ENCODE measurements at regions not wholly inside any gene's neighbourhood (a gene's known extent, or its start where the extent isn't known, plus 50 kb on each side); places are given as distances from the start of the nearest gene placed in this dataset.

- intact Hi-C loops (cut with micrococcal nuclease; ENCODE audit: unreplicated experiment) = no loop called here
- Histone ChIP-seq H3K4me3 (ENCODE audit: low read depth, low read length, poor library complexity, severe bottlenecking) (no peak overlapping the region), H3K36me3 (ENCODE audit: insufficient read depth, low read length, poor library complexity, severe bottlenecking) (no peaks in the 10 kb centered on the region), H3K27me3 (replicated peaks; ENCODE audit: insufficient read depth, low read depth, low read length, poor library complexity) (no peaks in the 10 kb centered on the region), H3K9me3 (ENCODE audit: low read depth, low read length, poor library complexity, severe bottlenecking) (no peaks in the 10 kb centered on the region), H3K4me1 (ENCODE audit: insufficient read depth, low read length, poor library complexity, severe bottlenecking) (no peaks in the 10 kb centered on the region), H3K27ac (ENCODE audit: low read depth, low read length, poor library complexity, severe bottlenecking) (no peak overlapping the region)
- DNase-seq (ENCODE audit: low spot score) = no peak
- CTCF ChIA-PET = no interaction called here
- no TSS peak for BruUV-seq (replicated peaks)
- no peak for TF ChIP-seq CTCF (conservative IDR thresholded peaks at IDR 0.05; ENCODE audit: low read depth, low read length)
- no peak for TF ChIP-seq EZH2 (IDR thresholded peaks at IDR 0.05; ENCODE audit: borderline replicate concordance, low read depth, low read length, poor library complexity, severe bottlenecking)
- POLR2A ChIA-PET (ENCODE audit: low non-redundant PET) = no interaction called here
Measured at GRCh38 chr12:107484941-107485340, 200.7 kb upstream of the PWP1 start.

GRCh38 chr12:107485731-107486130 is 199.9 kb upstream of the PWP1 start:
- Histone ChIP-seq H3K9me3 (ENCODE audit: low read depth, low read length, poor library complexity, severe bottlenecking) (no peaks in the 10 kb centered on the region), H3K4me1 (ENCODE audit: insufficient read depth, low read length, poor library complexity, severe bottlenecking) (no peaks in the 10 kb centered on the region), H3K4me3 (ENCODE audit: low read depth, low read length, poor library complexity, severe bottlenecking) (no peak overlapping the region), H3K27me3 (replicated peaks; ENCODE audit: insufficient read depth, low read depth, low read length, poor library complexity) (no peaks in the 10 kb centered on the region), H3K36me3 (ENCODE audit: insufficient read depth, low read length, poor library complexity, severe bottlenecking) (no peaks in the 10 kb centered on the region), H3K27ac (ENCODE audit: low read depth, low read length, poor library complexity, severe bottlenecking) (no peak overlapping the region)
- no TSS peak for BruUV-seq (replicated peaks)
- TF ChIP-seq EZH2 (IDR thresholded peaks at IDR 0.05; ENCODE audit: borderline replicate concordance, low read depth, low read length, poor library complexity, severe bottlenecking) = no peak
- no peak for TF ChIP-seq CTCF (conservative IDR thresholded peaks at IDR 0.05; ENCODE audit: low read depth, low read length)
- CTCF ChIA-PET = no interaction called here
- intact Hi-C loops (cut with micrococcal nuclease; ENCODE audit: unreplicated experiment) = no loop called here
- POLR2A ChIA-PET (ENCODE audit: low non-redundant PET) = no interaction called here
- DNase-seq (ENCODE audit: low spot score) = no peak

GRCh38 chr12:107486140-107486892 is 199.3 kb upstream of the PWP1 start:
- no TSS peak for BruUV-seq (replicated peaks)
- POLR2A ChIA-PET (ENCODE audit: low non-redundant PET) = no interaction called here
- H3K36me3 ChIP-seq (ENCODE audit: insufficient read depth, low read length, poor library complexity, severe bottlenecking) = no peaks in the 10 kb centered on the region

More at GRCh38 chr12:107486140-107486892, 199.3 kb upstream of the PWP1 start:
- TF ChIP-seq CTCF (conservative IDR thresholded peaks at IDR 0.05; ENCODE audit: low read depth, low read length) = no peak
- no peak for TF ChIP-seq EZH2 (IDR thresholded peaks at IDR 0.05; ENCODE audit: borderline replicate concordance, low read depth, low read length, poor library complexity, severe bottlenecking)
- Histone ChIP-seq H3K4me1 (ENCODE audit: insufficient read depth, low read length, poor library complexity, severe bottlenecking) (no peaks in the 10 kb centered on the region), H3K9me3 (ENCODE audit: low read depth, low read length, poor library complexity, severe bottlenecking) (no peaks in the 10 kb centered on the region), H3K4me3 (ENCODE audit: low read depth, low read length, poor library complexity, severe bottlenecking) (no peak overlapping the region), H3K27me3 (replicated peaks; ENCODE audit: insufficient read depth, low read depth, low read length, poor library complexity) (no peaks in the 10 kb centered on the region), H3K27ac (ENCODE audit: low read depth, low read length, poor library complexity, severe bottlenecking) (no peak overlapping the region)
- intact Hi-C loops (cut with micrococcal nuclease; ENCODE audit: unreplicated experiment) = no loop called here
- no peak for DNase-seq (ENCODE audit: low spot score)
- CTCF ChIA-PET = interaction anchor here (0.6 kb wide), 1 partner anchor 37 kb away, joined by 5 read pairs; no protein-coding TSS in a partner anchor
